ENCODE measurements at regions not wholly inside any gene's neighbourhood (a gene's known extent, or its start where the extent isn't known, plus 50 kb on each side); places are given as distances from the start of the nearest gene placed in this dataset.

DNA sequence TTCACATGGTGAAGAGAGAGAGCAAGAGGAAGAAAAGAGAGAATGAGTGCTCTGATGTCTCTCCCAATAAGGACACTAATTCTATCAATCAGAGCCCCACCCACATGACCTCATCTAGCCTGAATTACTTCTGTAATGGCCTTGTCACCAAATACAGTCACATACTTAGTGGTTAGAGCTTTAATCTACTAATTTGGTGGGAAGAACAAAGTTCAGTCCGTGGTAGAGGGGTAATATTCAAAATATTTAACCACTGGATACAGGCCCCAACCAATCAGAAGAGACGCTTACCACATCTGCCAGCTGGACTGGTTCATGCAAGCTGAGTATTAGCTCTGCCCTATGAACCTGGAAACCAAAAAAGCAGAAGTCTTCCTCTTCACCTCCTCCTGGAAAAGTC lies 336.3 kb upstream of the NFE2L3 start:
- TF ChIP-seq PHF8 (IDR thresholded peaks at IDR 0.05; ENCODE audit: borderline replicate concordance, low read depth) = no peak
- TF ChIP-seq JUNB (IDR thresholded peaks at IDR 0.05) = no peak
- no peak for TF ChIP-seq EP300 (IDR thresholded peaks at IDR 0.05)
- TF ChIP-seq, protein P1, sequence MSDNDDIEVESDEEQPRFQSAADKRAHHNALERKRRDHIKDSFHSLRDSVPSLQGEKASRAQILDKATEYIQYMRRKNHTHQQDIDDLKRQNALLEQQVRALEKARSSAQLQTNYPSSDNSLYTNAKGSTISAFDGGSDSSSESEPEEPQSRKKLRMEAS (IDR thresholded peaks at IDR 0.05) = no peak
- no peak for TF ChIP-seq CTCF (IDR thresholded peaks at IDR 0.05)
- no peak for TF ChIP-seq RAD21 (conservative IDR thresholded peaks at IDR 0.05 in 1 of 2, IDR thresholded peaks at IDR 0.05 in 1 of 2)
- TF ChIP-seq HOXA7 (CRISPR knock-in tag; IDR thresholded peaks at IDR 0.05) = no peak
- TF ChIP-seq, protein P2, sequence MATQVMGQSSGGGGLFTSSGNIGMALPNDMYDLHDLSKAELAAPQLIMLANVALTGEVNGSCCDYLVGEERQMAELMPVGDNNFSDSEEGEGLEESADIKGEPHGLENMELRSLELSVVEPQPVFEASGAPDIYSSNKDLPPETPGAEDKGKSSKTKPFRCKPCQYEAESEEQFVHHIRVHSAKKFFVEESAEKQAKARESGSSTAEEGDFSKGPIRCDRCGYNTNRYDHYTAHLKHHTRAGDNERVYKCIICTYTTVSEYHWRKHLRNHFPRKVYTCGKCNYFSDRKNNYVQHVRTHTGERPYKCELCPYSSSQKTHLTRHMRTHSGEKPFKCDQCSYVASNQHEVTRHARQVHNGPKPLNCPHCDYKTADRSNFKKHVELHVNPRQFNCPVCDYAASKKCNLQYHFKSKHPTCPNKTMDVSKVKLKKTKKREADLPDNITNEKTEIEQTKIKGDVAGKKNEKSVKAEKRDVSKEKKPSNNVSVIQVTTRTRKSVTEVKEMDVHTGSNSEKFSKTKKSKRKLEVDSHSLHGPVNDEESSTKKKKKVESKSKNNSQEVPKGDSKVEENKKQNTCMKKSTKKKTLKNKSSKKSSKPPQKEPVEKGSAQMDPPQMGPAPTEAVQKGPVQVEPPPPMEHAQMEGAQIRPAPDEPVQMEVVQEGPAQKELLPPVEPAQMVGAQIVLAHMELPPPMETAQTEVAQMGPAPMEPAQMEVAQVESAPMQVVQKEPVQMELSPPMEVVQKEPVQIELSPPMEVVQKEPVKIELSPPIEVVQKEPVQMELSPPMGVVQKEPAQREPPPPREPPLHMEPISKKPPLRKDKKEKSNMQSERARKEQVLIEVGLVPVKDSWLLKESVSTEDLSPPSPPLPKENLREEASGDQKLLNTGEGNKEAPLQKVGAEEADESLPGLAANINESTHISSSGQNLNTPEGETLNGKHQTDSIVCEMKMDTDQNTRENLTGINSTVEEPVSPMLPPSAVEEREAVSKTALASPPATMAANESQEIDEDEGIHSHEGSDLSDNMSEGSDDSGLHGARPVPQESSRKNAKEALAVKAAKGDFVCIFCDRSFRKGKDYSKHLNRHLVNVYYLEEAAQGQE (IDR thresholded peaks at IDR 0.05) = no peak
- TF ChIP-seq MAFK (IDR thresholded peaks at IDR 0.05; ENCODE audit: partially characterized antibody) = no peak
- TF ChIP-seq POLR2A (IDR thresholded peaks at IDR 0.05; ENCODE audit: low read length) = no peak
- TF ChIP-seq EHMT2 (IDR thresholded peaks at IDR 0.05; ENCODE audit: low read depth) = no peak

Data from A549 (cell line).